SK-N-SH treated with all-trans-retinoic acid at 6 μM for 48 hours (cell line): ENCODE measurements at regions not wholly inside any gene's neighbourhood (a gene's known extent, or its start where the extent isn't known, plus 50 kb on each side); places are given as distances from the start of the nearest gene placed in this dataset.

ENCODE experiments used
- ATAC-seq: fragments of 200-7000 bp; cut with Tn5 transposase; 3 replicates; pipeline ENCODE4 v1.9.1; 2020; ENCODE audit warnings: mild to moderate bottlenecking, moderate library complexity
- BACH2 ChIP-seq: fragments of 250-450 bp; sonication (Bioruptor Pico); IDR thresholded peaks from 2 replicates; pipeline ENCODE4 v1.9.0; 2021; ENCODE audit warnings: mild to moderate bottlenecking, borderline replicate concordance
- CSDC2 ChIP-seq: fragments of 250-450 bp; sonication (Bioruptor Pico); IDR thresholded peaks from 2 replicates; pipeline ENCODE4 v1.5.0; 2020; ENCODE audit warnings: mild to moderate bottlenecking, moderate library complexity
- ESRRG ChIP-seq: fragments of 250-450 bp; sonication (Bioruptor Pico); IDR thresholded peaks from 2 replicates; pipeline ENCODE4 v1.6.1; 2021; ENCODE audit warnings: mild to moderate bottlenecking
- GLIS3 ChIP-seq: fragments of 250-450 bp; sonication (Bioruptor Pico); IDR thresholded peaks from 2 replicates; pipeline ENCODE4 v1.5.0; 2020; ENCODE audit warnings: mild to moderate bottlenecking, moderate library complexity
- ISL1 ChIP-seq: fragments of 250-450 bp; sonication (Bioruptor Pico); IDR thresholded peaks from 2 replicates; pipeline ENCODE4 v2.1.2; 2022; ENCODE audit warnings: mild to moderate bottlenecking, moderate library complexity
- OSR1 ChIP-seq: fragments of 250-450 bp; sonication (Bioruptor Pico); IDR thresholded peaks from 2 replicates; pipeline ENCODE4 v1.8.0; 2022; ENCODE audit warnings: moderate library complexity, mild to moderate bottlenecking, inconsistent platforms
- PATZ1 ChIP-seq: fragments of 250-450 bp; sonication (Bioruptor Pico); IDR thresholded peaks from 2 replicates; pipeline ENCODE4 v1.8.0; 2020; ENCODE audit warnings: mild to moderate bottlenecking, moderate library complexity, borderline replicate concordance
- POU6F1 ChIP-seq: fragments of 250-450 bp; sonication (Bioruptor Pico); IDR thresholded peaks from 2 replicates; pipeline ENCODE4 v1.8.0; 2021; ENCODE audit warnings: low read depth, mild to moderate bottlenecking, moderate library complexity, borderline replicate concordance
- PPARA ChIP-seq: fragments of 250-450 bp; sonication (Bioruptor Pico); IDR thresholded peaks from 2 replicates; pipeline ENCODE4 v1.5.0; 2020; ENCODE audit warnings: mild to moderate bottlenecking, borderline replicate concordance
- RARB ChIP-seq: fragments of 250-450 bp; sonication (Bioruptor Pico); IDR thresholded peaks from 2 replicates; pipeline ENCODE4 v1.8.0; 2021; ENCODE audit warnings: mild to moderate bottlenecking, moderate library complexity
- SNAI2 ChIP-seq: fragments of 250-450 bp; sonication (Bioruptor Pico); IDR thresholded peaks from 2 replicates; pipeline ENCODE4 v1.5.0; 2020; ENCODE audit warnings: mild to moderate bottlenecking, moderate library complexity
- TCF4 ChIP-seq: fragments of 250-450 bp; sonication (Bioruptor Pico); IDR thresholded peaks from 2 replicates; pipeline ENCODE4 v1.8.0; 2021; ENCODE audit warnings: mild to moderate bottlenecking, moderate library complexity, borderline replicate concordance
- TOX ChIP-seq: fragments of 250-450 bp; sonication (Bioruptor Pico); IDR thresholded peaks from 2 replicates; pipeline ENCODE4 v1.8.0; 2021; ENCODE audit warnings: mild to moderate bottlenecking, moderate library complexity, borderline replicate concordance
- ZFP3 ChIP-seq: fragments of 250-450 bp; sonication (Bioruptor Pico); IDR thresholded peaks from 2 replicates; pipeline ENCODE4 v1.5.0; 2020; ENCODE audit warnings: mild to moderate bottlenecking, moderate library complexity
- ZFP30 ChIP-seq: fragments of 450-650 bp; formaldehyde crosslinking; IDR thresholded peaks from 2 replicates; pipeline ENCODE4 v1.5.0; 2022; ENCODE audit warnings: mild to moderate bottlenecking, moderate library complexity
- ZNF565 ChIP-seq: fragments of 450-650 bp; formaldehyde crosslinking; conservative IDR thresholded peaks from 2 replicates; pipeline ENCODE4 v1.5.0; 2020; ENCODE audit warnings: low read depth, mild to moderate bottlenecking, moderate library complexity
- ZNF70 ChIP-seq: fragments of 450-650 bp; formaldehyde crosslinking; IDR thresholded peaks from 2 replicates; pipeline ENCODE4 v1.5.0; 2020; ENCODE audit warnings: mild to moderate bottlenecking, moderate library complexity
- ZNF8 ChIP-seq: fragments of 450-650 bp; formaldehyde crosslinking; IDR thresholded peaks from 2 replicates; pipeline ENCODE4 v1.5.0; 2020; ENCODE audit warnings: mild to moderate bottlenecking, moderate library complexity
- TF ChIP-seq, protein P1 (sequence below): fragments of 250-450 bp; sonication (Bioruptor Pico); IDR thresholded peaks from 2 replicates; pipeline ENCODE4 v1.5.1; 2021; ENCODE audit warnings: mild to moderate bottlenecking, moderate library complexity
- TF ChIP-seq, protein P2 (sequence below): fragments of 250-450 bp; sonication (Bioruptor Pico); IDR thresholded peaks from 2 replicates; pipeline ENCODE4 v1.5.1; 2020; ENCODE audit warnings: low read depth, mild to moderate bottlenecking, moderate library complexity

- TF ChIP-seq POU6F1 (CRISPR knock-in tag) (no peak), ZFP3 (CRISPR knock-in tag) (no peak), ZNF70 (CRISPR knock-in tag) (no peak), ISL1 (no peak), ZNF565 (CRISPR knock-in tag) (no peak), PATZ1 (CRISPR knock-in tag) (no peak)
Observed at GRCh38 chr12:105764216-105764835, 374.4 kb downstream of the NUAK1 start (continued).

DNA sequence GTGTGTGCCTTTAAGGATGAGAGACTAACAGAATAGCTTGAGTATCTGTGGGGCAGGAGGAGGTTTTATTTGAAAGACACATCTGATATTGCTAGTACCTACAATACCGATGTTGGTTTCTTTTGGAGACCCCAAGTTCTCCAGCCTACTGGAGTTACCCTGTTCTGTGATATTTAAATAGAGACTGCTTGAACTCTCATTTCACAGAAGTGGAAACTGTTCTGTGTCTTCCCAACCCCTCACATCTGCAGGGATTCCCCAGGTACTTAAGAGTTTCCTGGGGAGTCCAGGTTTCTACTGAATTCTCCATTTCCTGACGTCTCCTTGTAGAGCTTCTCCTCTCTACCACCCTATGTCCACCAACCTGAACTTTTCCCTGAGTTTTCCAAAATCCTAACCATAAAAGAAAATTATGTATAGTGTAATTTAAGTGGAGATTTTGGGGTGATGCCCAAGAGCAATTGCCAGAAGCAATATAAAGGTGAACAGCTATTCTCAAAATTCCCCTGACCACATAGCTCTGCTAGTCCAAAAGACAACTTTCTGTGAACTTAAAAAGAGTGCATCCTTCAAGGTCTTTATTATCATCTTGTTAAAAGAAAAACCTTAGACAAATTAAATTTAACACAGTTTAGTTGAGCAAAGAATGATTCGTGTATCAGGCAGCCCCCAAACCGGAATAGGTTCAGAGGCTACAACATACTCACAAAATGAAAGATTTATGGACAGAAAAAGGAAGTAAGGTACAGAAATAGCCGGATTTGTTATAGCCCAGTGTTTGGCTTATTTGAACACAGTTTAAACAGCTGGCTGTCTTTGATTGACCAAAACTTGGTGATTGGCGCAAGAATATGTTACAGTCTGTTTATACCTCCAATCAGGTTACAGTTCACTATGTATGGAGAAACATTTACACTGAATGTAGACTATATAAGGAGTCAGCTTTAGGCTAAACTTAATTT, 373.4 kb downstream of the NUAK1 start:
- no peak for TF ChIP-seq BACH2 (CRISPR knock-in tag)
- TF ChIP-seq TOX (CRISPR knock-in tag) = no peak
- no peak for TF ChIP-seq ZNF565 (CRISPR knock-in tag)
- no peak for TF ChIP-seq ESRRG (CRISPR knock-in tag)
- no peak for TF ChIP-seq PATZ1 (CRISPR knock-in tag)
- TF ChIP-seq RARB = no peak
- no peak for TF ChIP-seq ZNF8
- TF ChIP-seq, protein P1, sequence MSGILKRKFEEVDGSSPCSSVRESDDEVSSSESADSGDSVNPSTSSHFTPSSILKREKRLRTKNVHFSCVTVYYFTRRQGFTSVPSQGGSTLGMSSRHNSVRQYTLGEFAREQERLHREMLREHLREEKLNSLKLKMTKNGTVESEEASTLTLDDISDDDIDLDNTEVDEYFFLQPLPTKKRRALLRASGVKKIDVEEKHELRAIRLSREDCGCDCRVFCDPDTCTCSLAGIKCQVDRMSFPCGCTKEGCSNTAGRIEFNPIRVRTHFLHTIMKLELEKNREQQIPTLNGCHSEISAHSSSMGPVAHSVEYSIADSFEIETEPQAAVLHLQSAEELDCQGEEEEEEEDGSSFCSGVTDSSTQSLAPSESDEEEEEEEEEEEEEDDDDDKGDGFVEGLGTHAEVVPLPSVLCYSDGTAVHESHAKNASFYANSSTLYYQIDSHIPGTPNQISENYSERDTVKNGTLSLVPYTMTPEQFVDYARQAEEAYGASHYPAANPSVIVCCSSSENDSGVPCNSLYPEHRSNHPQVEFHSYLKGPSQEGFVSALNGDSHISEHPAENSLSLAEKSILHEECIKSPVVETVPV (CRISPR knock-in tag) = no peak
- TF ChIP-seq GLIS3 (CRISPR knock-in tag) = no peak
- TF ChIP-seq TCF4 (CRISPR knock-in tag) = no peak
- no peak for TF ChIP-seq SNAI2 (CRISPR knock-in tag)
- TF ChIP-seq PPARA (CRISPR knock-in tag) = no peak
- TF ChIP-seq CSDC2 (CRISPR knock-in tag) = no peak
- TF ChIP-seq OSR1 (CRISPR knock-in tag) = no peak
- ATAC-seq = no peak

DNA sequence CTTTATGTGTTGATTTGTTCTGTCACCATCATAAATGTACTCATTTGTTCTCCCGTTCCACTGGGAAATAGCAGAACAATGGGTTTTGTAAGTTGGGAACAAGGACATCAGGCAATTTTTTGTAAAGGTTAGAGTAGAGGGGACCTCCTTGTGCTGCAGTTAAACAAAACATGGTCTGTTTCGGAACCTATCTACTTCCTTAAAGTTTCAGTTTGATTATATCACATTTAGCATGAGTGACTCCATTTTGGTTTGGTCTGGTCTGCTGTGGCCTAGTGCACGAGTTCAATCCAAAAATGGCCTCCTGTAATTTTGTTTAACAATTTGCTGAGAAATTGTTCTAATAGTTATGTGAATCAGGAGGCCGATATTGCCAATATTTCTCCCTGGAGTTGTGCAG, 372.7 kb downstream of the NUAK1 start:
- ATAC-seq = no peak
- TF ChIP-seq TCF4 (CRISPR knock-in tag) (no peak), TOX (CRISPR knock-in tag) (no peak), CSDC2 (CRISPR knock-in tag) (no peak), OSR1 (CRISPR knock-in tag) (no peak), ZFP30 (CRISPR knock-in tag) (no peak), BACH2 (CRISPR knock-in tag) (no peak), ESRRG (CRISPR knock-in tag) (no peak)
- TF ChIP-seq, protein P2, sequence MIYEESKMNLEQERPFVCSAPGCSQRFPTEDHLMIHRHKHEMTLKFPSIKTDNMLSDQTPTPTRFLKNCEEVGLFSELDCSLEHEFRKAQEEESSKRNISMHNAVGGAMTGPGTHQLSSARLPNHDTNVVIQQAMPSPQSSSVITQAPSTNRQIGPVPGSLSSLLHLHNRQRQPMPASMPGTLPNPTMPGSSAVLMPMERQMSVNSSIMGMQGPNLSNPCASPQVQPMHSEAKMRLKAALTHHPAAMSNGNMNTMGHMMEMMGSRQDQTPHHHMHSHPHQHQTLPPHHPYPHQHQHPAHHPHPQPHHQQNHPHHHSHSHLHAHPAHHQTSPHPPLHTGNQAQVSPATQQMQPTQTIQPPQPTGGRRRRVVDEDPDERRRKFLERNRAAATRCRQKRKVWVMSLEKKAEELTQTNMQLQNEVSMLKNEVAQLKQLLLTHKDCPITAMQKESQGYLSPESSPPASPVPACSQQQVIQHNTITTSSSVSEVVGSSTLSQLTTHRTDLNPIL (CRISPR knock-in tag) = no peak
